H1 (cell line): ENCODE measurements at regions not wholly inside any gene's neighbourhood (a gene's known extent, or its start where the extent isn't known, plus 50 kb on each side); places are given as distances from the start of the nearest gene placed in this dataset.

Experiments
- CTCF ChIA-PET: fragments of 300-600 bp; sonication (Branson Sonifier 250); formaldehyde crosslinking; loops from one replicate; lab custom pipeline; 2021; ENCODE audit not compliant: partially characterized antibody; lab: Charles Lee
- POLR2A ChIA-PET: fragments of 300-600 bp; sonication (Branson Sonifier 250); formaldehyde crosslinking; loops from one replicate; lab custom pipeline; 2021; ENCODE audit warnings: inconsistent platforms; ENCODE audit not compliant: partially characterized antibody; lab: Charles Lee
- DNase-seq, 2 experiments: peaks; one replicate each; pipeline versions ENCODE4 v3.0.0 to v3.0.0-alpha.2; 2010 to 2022; ENCODE audit warnings: low spot score in 2 of 2, low read depth in 1 of 2, mixed read lengths in 1 of 2
- FAIRE-seq: peaks from 2 replicates; lab custom pipeline; 2011; peaks lifted over from hg19 to GRCh38; lab: Jason Lieb, UNC
- H2AFZ ChIP-seq: 2 replicates; pipeline ENCODE4 v1.8.1; 2012; ENCODE audit warnings: low read length, inconsistent platforms
- H2AK5ac ChIP-seq: 2 replicates; pipeline ENCODE4 v1.6.1; 2013; ENCODE audit warnings: low read depth, low read length
- H2BK120ac ChIP-seq: replicated peaks from 2 replicates; pipeline ENCODE3; 2013; ENCODE audit warnings: low read depth, low read length, inconsistent platforms
- H2BK12ac ChIP-seq: 2 replicates; pipeline ENCODE4 v1.6.1; 2013; ENCODE audit warnings: low read depth, low read length
- H2BK15ac ChIP-seq: 2 replicates; pipeline ENCODE4 v1.6.1; 2013; ENCODE audit warnings: low read length
- H2BK20ac ChIP-seq: 2 replicates; pipeline ENCODE4 v1.6.1; 2013; ENCODE audit warnings: low read length
- H2BK5ac ChIP-seq: 2 replicates; pipeline ENCODE4 v1.6.1; 2013; ENCODE audit warnings: low read depth, low read length
- H3K14ac ChIP-seq: 2 replicates; pipeline ENCODE4 v1.6.1; 2013; ENCODE audit warnings: inconsistent platforms; ENCODE audit not compliant: insufficient read length
- H3K18ac ChIP-seq: 2 replicates; pipeline ENCODE4 v1.6.1; 2013; ENCODE audit warnings: low read length; ENCODE audit errors: extremely low read depth
- H3K23ac ChIP-seq: 2 replicates; pipeline ENCODE4 v1.6.1; 2013; ENCODE audit warnings: inconsistent platforms; ENCODE audit not compliant: insufficient read length
- H3K23me2 ChIP-seq: 2 replicates; pipeline ENCODE4 v1.6.1; 2013; ENCODE audit warnings: low read depth, low read length
- H3K27ac ChIP-seq: 2 replicates; pipeline ENCODE4 v1.6.1; 2011; ENCODE audit warnings: low read depth, low read length, inconsistent platforms
- H3K27me3 ChIP-seq, 4 experiments: replicated peaks in 1 of 4; 1 replicate in 1 of 4; 2 replicates in 3 of 4; pipeline versions ENCODE4 v1.6.1 to v1.8.1; 2011 to 2013; ENCODE audit warnings: low read length in 3 of 4, mild to moderate bottlenecking in 3 of 4, inconsistent platforms in 2 of 4, mixed read lengths in 2 of 4, moderate library complexity in 1 of 4; ENCODE audit not compliant: control insufficient read depth in 3 of 4, insufficient read depth in 3 of 4; ENCODE audit errors: extremely low read depth in 1 of 4
- H3K36me3 ChIP-seq, 4 experiments: 2 replicates each; pipeline versions ENCODE4 v1.6.1 to v1.8.1; 2011 to 2013; ENCODE audit warnings: mild to moderate bottlenecking in 4 of 4, low read length in 3 of 4, moderate library complexity in 2 of 4, control low read depth in 1 of 4, inconsistent platforms in 1 of 4; ENCODE audit not compliant: insufficient read depth in 4 of 4, control insufficient read depth in 2 of 4
- H3K4ac ChIP-seq: replicated peaks from 2 replicates; pipeline ENCODE3; 2013; ENCODE audit warnings: low read length, low read depth, mixed read lengths, inconsistent platforms; ENCODE audit not compliant: insufficient read length
- H3K4me1 ChIP-seq, 4 experiments: replicated peaks in 1 of 4; 1 replicate in 1 of 4; 2 replicates in 3 of 4; pipeline versions ENCODE4 v1.6.1 to v1.8.1; 2011 to 2013; ENCODE audit warnings: low read length in 3 of 4, inconsistent platforms in 2 of 4, mixed read lengths in 1 of 4; ENCODE audit not compliant: insufficient read depth in 4 of 4, control insufficient read depth in 3 of 4
- H3K4me2 ChIP-seq, 2 experiments: 2 replicates each; pipeline versions ENCODE4 v1.6.1 to v1.8.1; 2011 to 2013; ENCODE audit warnings: low read depth in 2 of 2, low read length in 2 of 2, control low read depth in 1 of 2, inconsistent platforms in 1 of 2, mild to moderate bottlenecking in 1 of 2; ENCODE audit not compliant: insufficient read depth in 1 of 2
- H3K4me3 ChIP-seq, 4 experiments: fragments of 200-600, 300-600 bp in 1 of 4; sonication (generic), shearing (Covaris generic), sonication (Bioruptor Twin) in 1 of 4; 2 replicates each; pipeline versions ENCODE4 v1.5.1 to v1.8.1; 2011 to 2016; ENCODE audit warnings: low read length in 4 of 4, low read depth in 3 of 4, control low read depth in 2 of 4, inconsistent platforms in 2 of 4, mild to moderate bottlenecking in 2 of 4, mixed read lengths in 1 of 4, moderate library complexity in 1 of 4; ENCODE audit not compliant: insufficient read depth in 2 of 4; ENCODE audit errors: extremely low read depth in 1 of 4
- H3K56ac ChIP-seq: replicated peaks from 2 replicates; pipeline ENCODE3; 2013; ENCODE audit warnings: low read depth, mild to moderate bottlenecking, mixed read lengths, low read length, inconsistent platforms; ENCODE audit not compliant: insufficient read length
- H3K79me1 ChIP-seq: 2 replicates; pipeline ENCODE4 v1.6.1; 2013; ENCODE audit warnings: low read depth, low read length, control low read depth
- H3K79me2 ChIP-seq, 2 experiments: 2 replicates each; pipeline versions ENCODE4 v1.6.1 to v1.8.1; 2012 to 2013; ENCODE audit warnings: low read length in 2 of 2, mild to moderate bottlenecking in 2 of 2, inconsistent platforms in 1 of 2; ENCODE audit not compliant: insufficient read depth in 2 of 2, control insufficient read depth in 1 of 2
- H3K9ac ChIP-seq, 4 experiments: replicated peaks in 1 of 4; 1 replicate in 1 of 4; 2 replicates in 3 of 4; pipeline versions ENCODE4 v1.6.1 to v1.8.1; 2011 to 2013; ENCODE audit warnings: low read depth in 3 of 4, low read length in 3 of 4, control low read depth in 2 of 4, mild to moderate bottlenecking in 2 of 4, moderate library complexity in 2 of 4, inconsistent platforms in 1 of 4; ENCODE audit errors: extremely low read depth in 1 of 4
- H3K9me3 ChIP-seq, 2 experiments: 2 replicates each; pipeline versions ENCODE4 v1.6.1 to v1.8.1; 2012 to 2013; ENCODE audit warnings: mild to moderate bottlenecking in 2 of 2, moderate library complexity in 2 of 2, control low read depth in 1 of 2, inconsistent platforms in 1 of 2, low read depth in 1 of 2, low read length in 1 of 2, mixed read lengths in 1 of 2; ENCODE audit not compliant: insufficient read depth in 2 of 2
- H4K20me1 ChIP-seq, 2 experiments: replicated peaks in 1 of 2; 2 replicates each; pipeline versions ENCODE3 to v1.8.1; 2011 to 2013; ENCODE audit warnings: inconsistent platforms in 2 of 2, low read length in 2 of 2, mild to moderate bottlenecking in 1 of 2; ENCODE audit not compliant: insufficient read depth in 2 of 2, control insufficient read depth in 1 of 2
- H4K5ac ChIP-seq: 2 replicates; pipeline ENCODE4 v1.6.1; 2013; ENCODE audit warnings: low read length, low read depth, mixed read lengths, inconsistent platforms; ENCODE audit not compliant: insufficient read length
- H4K8ac ChIP-seq: 2 replicates; pipeline ENCODE4 v1.8.0; 2013; ENCODE audit warnings: mild to moderate bottlenecking, moderate library complexity, low read length, inconsistent platforms; ENCODE audit not compliant: insufficient read depth; ENCODE audit errors: extremely low read depth
- H4K91ac ChIP-seq: replicated peaks from 2 replicates; pipeline ENCODE3; 2013; ENCODE audit warnings: low read length, mixed read lengths, inconsistent platforms; ENCODE audit not compliant: insufficient read length
- BRCA1 ChIP-seq: IDR thresholded peaks from 2 replicates; pipeline ENCODE4 v1.6.1; 2012; ENCODE audit warnings: low read depth, low read length, improper control_type of control experiment
- CBX5 ChIP-seq: fragments of 300-800, 300-1000 bp; sonication (generic); IDR thresholded peaks from 2 replicates; pipeline ENCODE4 v1.7.1; 2016; ENCODE audit warnings: antibody characterized with exemption, low read length, low read depth
- HDAC2 ChIP-seq, 2 experiments: fragments of 300-600 bp in 1 of 2; sonication (generic) in 1 of 2; IDR thresholded peaks; 2 replicates each; pipeline ENCODE4 v1.6.1; 2011 to 2012; ENCODE audit warnings: low read depth in 2 of 2, low read length in 2 of 2, mild to moderate bottlenecking in 2 of 2, moderate library complexity in 2 of 2, borderline replicate concordance in 1 of 2, inconsistent platforms in 1 of 2
- JUND ChIP-seq: IDR thresholded peaks from 2 replicates; pipeline ENCODE4 v1.6.1; 2011; ENCODE audit warnings: mild to moderate bottlenecking, improper control_type of control experiment, low read length
- KDM4A ChIP-seq: IDR thresholded peaks from one replicate; pipeline ENCODE4 v1.7.1; 2012; ENCODE audit warnings: low read depth, mild to moderate bottlenecking, moderate library complexity, low read length, inconsistent platforms; ENCODE audit not compliant: severe bottlenecking
- RAD21 ChIP-seq, 2 experiments: IDR thresholded peaks in 1 of 2; conservative IDR thresholded peaks in 1 of 2; 2 replicates each; pipeline ENCODE4 v1.6.1; 2011; ENCODE audit warnings: low read depth in 2 of 2, low read length in 2 of 2, improper control_type of control experiment in 1 of 2, inconsistent platforms in 1 of 2, mild to moderate bottlenecking in 1 of 2, moderate library complexity in 1 of 2
- RBBP5 ChIP-seq: IDR thresholded peaks from 2 replicates; pipeline ENCODE4 v1.7.1; 2012; ENCODE audit warnings: low read depth, mild to moderate bottlenecking, inconsistent platforms, low read length, moderate library complexity, borderline replicate concordance
- SIN3A ChIP-seq, 2 experiments: IDR thresholded peaks in 1 of 2; conservative IDR thresholded peaks in 1 of 2; 2 replicates each; pipeline ENCODE4 v1.6.1; 2011 to 2012; ENCODE audit warnings: low read length in 2 of 2, improper control_type of control experiment in 1 of 2, low read depth in 1 of 2, mild to moderate bottlenecking in 1 of 2
- SIX5 ChIP-seq: IDR thresholded peaks from 2 replicates; pipeline ENCODE4 v1.6.1; 2011; ENCODE audit warnings: mild to moderate bottlenecking, low read depth, low read length
- SP1 ChIP-seq: IDR thresholded peaks from 2 replicates; pipeline ENCODE4 v1.6.1; 2011; ENCODE audit warnings: low read depth, low read length
- SP4 ChIP-seq: IDR thresholded peaks from 2 replicates; pipeline ENCODE4 v1.6.1; 2012; ENCODE audit warnings: low read length, inconsistent platforms
- TAF1 ChIP-seq: IDR thresholded peaks from 2 replicates; pipeline ENCODE4 v1.6.1; 2011; ENCODE audit warnings: mild to moderate bottlenecking, low read depth, low read length
- TCF12 ChIP-seq: IDR thresholded peaks from 2 replicates; pipeline ENCODE4 v1.6.1; 2011; ENCODE audit warnings: low read depth, mild to moderate bottlenecking, low read length
- TEAD4 ChIP-seq: IDR thresholded peaks from 2 replicates; pipeline ENCODE4 v1.6.1; 2012; ENCODE audit warnings: low read depth, low read length, inconsistent platforms, mixed read lengths
- WGBS, 2 experiments: shearing (Covaris generic) in 1 of 2; methylation state at CpG; one replicate each; pipeline versions ENCODE4 v1.1.6 to v1.1.7; 2013 to 2015; ENCODE audit warnings: low lambda C conversion rate in 2 of 2, mixed read lengths in 2 of 2, inconsistent platforms in 1 of 2, low coverage in 1 of 2, missing lambda C conversion rate in 1 of 2; ENCODE audit not compliant: insufficient replicate concordance in 2 of 2, insufficient coverage in 1 of 2, insufficient read length in 1 of 2; ENCODE audit errors: extremely low coverage in 1 of 2, missing lambda C conversion rate in 1 of 2; 5-methylcytosine and 5-hydroxymethylcytosine counted together

DNA sequence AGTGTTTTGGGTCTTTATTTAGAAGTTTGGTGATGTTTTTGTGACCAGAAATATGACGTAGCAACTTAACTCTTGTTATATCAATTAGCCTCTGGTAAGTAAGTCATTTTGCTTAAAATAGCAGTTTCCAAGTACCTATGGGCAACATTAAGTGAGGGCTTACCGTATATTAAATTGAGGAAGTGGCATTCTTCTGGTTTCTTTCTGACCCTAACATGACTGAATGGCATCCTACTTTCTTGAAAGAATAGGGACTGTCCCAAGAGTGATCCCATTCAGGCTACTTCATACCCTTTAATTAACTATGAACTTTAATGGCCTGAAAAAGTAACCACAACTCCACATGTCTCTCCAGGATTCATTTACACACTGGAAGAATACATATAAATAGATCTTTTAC lies 106.6 kb downstream of the MZT1 start (continued):
- no peak for TF ChIP-seq RBBP5

- H3K23me2 ChIP-seq, result no peaks in the 10 kb centered on the region
- TF ChIP-seq TCF12 (no peak), TAF1 (no peak), SP1 (no peak), RAD21 (IDR thresholded peaks at IDR 0.05 in 1 of 2, conservative IDR thresholded peaks at IDR 0.05 in 1 of 2; ENCODE audit: low read depth in 2 of 2, low read length in 2 of 2) (no peak), SIX5 (no peak), KDM4A (no peak), TEAD4 (no peak), SP4 (no peak), HDAC2 (IDR thresholded peaks at IDR 0.05; ENCODE audit: borderline replicate concordance in 1 of 2, low read depth in 2 of 2, low read length in 2 of 2) (no peak), JUND (no peak), SIN3A (conservative IDR thresholded peaks at IDR 0.05 in 1 of 2, IDR thresholded peaks at IDR 0.05 in 1 of 2; ENCODE audit: low read depth in 1 of 2, low read length in 2 of 2) (no peak), CBX5 (no peak), BRCA1 (no peak)
These were observed 109.5 kb downstream of the MZT1 start for GRCh38 chr13:72617951-72618350.

More at GRCh38 chr13:72617951-72618350, 109.5 kb downstream of the MZT1 start:
- Histone ChIP-seq H3K4me2 (no peak overlapping the region), H2BK15ac (no peak overlapping the region), H4K5ac (no peak overlapping the region), H2BK20ac (no peak overlapping the region), H2AK5ac (no peak overlapping the region), H3K14ac (no peak overlapping the region), H3K4me1 (no peaks in the 10 kb centered on the region), H2BK120ac (no peak overlapping the region), H4K8ac (no peak overlapping the region), H4K20me1 (no peaks in the 10 kb centered on the region), H3K36me3 (no peaks in the 10 kb centered on the region), H3K9me3 (no peaks in the 10 kb centered on the region), H3K9ac (no peak overlapping the region), H3K27ac (no peak overlapping the region), H3K4me3 (no peak overlapping the region), H3K56ac (no peak overlapping the region), H3K79me2 (no peaks in the 10 kb centered on the region), H4K91ac (no peak overlapping the region), H2BK12ac (no peak overlapping the region), H3K4ac (no peak overlapping the region), H3K27me3 (no peaks in the 10 kb centered on the region), H3K23ac (no peak overlapping the region), H2BK5ac (no peak overlapping the region), H3K18ac (no peak overlapping the region), H2AFZ (no peak overlapping the region), H3K79me1 (no peaks in the 10 kb centered on the region)
- FAIRE-seq (no peak), DNase-seq (no peak)
- CTCF ChIA-PET, result interaction anchor here (0.6 kb wide), 1 partner anchor 740 kb away, joined by 3 read pairs; no protein-coding TSS in a partner anchor
- POLR2A ChIA-PET, result no interaction called here
- WGBS, 2 experiments, result 92 to 100% methylated on average over 1 of the region's 1 CpG
